ENCODE measurements at regions not wholly inside any gene's neighbourhood (a gene's known extent, or its start where the extent isn't known, plus 50 kb on each side); places are given as distances from the start of the nearest gene placed in this dataset.

DNA sequence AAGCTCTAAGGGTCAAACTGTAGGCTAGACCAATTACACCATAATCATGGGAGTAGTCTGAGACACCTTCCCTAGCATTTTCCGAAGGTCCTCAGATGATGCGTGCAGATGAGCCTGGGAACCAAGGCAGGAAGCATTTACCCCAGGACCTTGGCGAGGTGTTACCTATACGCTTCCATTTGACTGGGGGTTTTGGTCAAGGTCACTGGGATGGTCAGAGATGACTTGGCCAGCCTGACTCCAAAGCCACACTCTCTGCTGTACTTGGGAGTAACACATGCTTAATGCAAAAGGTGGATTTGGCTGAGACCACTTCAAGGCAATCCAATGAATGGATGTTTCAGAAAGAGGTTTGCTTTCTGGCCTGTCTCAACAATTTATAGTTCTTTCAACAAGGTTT lies 98.9 kb upstream of the IRS2 start:
- Histone ChIP-seq H3K4me1 (replicated peaks in 1 of 2) (no peaks in the 10 kb centered on the region), H3K27me3 (no peaks in the 10 kb centered on the region), H3K4me3 (no peak overlapping the region), H3K27ac (no peak overlapping the region), H3K36me3 (replicated peaks in 1 of 2) (no peaks in the 10 kb centered on the region), H3K9me3 (replicated peaks in 1 of 3) (no peaks in the 10 kb centered on the region)
- TF ChIP-seq POLR2A (IDR thresholded peaks at IDR 0.05) = no peak
- TF ChIP-seq, protein P1, sequence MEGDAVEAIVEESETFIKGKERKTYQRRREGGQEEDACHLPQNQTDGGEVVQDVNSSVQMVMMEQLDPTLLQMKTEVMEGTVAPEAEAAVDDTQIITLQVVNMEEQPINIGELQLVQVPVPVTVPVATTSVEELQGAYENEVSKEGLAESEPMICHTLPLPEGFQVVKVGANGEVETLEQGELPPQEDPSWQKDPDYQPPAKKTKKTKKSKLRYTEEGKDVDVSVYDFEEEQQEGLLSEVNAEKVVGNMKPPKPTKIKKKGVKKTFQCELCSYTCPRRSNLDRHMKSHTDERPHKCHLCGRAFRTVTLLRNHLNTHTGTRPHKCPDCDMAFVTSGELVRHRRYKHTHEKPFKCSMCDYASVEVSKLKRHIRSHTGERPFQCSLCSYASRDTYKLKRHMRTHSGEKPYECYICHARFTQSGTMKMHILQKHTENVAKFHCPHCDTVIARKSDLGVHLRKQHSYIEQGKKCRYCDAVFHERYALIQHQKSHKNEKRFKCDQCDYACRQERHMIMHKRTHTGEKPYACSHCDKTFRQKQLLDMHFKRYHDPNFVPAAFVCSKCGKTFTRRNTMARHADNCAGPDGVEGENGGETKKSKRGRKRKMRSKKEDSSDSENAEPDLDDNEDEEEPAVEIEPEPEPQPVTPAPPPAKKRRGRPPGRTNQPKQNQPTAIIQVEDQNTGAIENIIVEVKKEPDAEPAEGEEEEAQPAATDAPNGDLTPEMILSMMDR (IDR thresholded peaks at IDR 0.05) = no peak
- 82 to 100% (median 91%) methylated on average over 4 of the region's 4 CpGs for WGBS, 4 donors
- no peak for DNase-seq
- intact Hi-C loops (cut with DNase I) = no loop called here

DNA sequence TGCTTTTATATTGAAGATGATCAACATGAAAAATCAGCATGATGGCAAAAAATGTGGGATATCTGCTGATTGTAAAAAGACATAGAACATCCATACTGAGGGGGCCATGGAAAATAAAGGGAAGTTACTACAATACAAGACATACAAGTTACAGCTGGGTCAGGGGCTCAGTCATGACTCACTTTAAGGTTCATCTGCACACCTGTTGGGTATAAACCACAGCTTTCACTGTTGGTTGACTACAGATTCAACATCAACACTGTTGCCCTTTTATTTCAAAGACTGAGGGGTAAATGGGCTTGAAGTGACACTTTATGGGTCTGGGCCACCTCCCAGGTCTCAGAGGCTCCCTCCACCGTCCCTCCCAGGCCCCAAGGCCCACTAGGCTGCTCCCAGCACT lies 98.1 kb upstream of the IRS2 start:
- no peak for TF ChIP-seq POLR2A (IDR thresholded peaks at IDR 0.05)
- TF ChIP-seq, protein P1 (IDR thresholded peaks at IDR 0.05) = no peak
- intact Hi-C loops (cut with DNase I) = no loop called here

DNA sequence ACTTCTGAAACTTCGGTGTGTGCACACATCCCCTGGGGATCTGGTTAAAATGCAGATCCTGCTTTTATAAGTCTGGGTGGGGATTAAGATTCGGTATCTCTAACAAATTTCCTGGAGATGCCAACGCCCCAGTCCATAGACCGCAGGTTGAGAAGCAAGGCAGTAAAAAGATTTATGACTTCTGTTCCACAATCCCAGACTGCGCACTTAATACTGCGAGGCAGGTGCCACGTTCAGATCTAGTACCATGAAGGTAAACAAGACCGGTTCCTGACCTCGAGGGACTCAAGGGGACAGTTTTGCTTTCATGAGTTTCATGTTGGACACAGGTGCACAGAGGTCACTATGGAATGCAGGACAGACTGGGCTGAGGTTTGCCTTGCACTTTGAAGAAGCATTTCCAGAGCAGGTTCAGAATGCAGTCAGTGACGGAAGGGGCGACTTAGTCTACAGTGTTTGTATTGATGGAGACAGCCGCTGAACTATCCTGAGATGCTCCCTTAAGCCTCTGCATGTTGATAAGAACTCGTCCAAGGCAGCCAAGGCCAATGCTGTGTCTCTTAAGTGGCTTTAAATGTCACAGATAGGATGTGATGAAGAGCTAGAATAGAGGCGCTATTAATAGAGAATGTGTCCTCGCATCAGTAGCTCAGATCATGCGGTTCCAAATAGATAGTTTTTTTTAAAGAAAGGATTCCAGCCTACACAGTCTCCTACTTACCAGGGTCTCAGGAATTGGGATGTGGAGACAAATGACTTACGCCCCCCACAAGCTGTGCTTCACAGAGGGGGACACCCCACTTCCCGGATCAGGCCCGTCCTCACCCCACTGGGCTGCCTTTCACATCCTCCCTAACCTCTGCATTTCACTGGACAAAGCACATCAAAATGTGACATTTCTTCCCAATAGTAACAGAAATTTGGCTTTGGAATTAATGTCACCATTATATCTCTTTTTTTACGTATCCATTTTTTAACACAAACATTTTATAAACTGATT lies 97.1 kb upstream of the IRS2 start:
- no peak for TF ChIP-seq POLR2A (IDR thresholded peaks at IDR 0.05)
- TF ChIP-seq, protein P1 (IDR thresholded peaks at IDR 0.05) = no peak
- Histone ChIP-seq H3K4me3 (no peak overlapping the region), H3K4me1 (replicated peaks in 1 of 2) (no peaks in the 10 kb centered on the region), H3K9me3 (replicated peaks in 1 of 3) (no peaks in the 10 kb centered on the region), H3K36me3 (replicated peaks in 1 of 2) (no peaks in the 10 kb centered on the region), H3K27ac (no peak overlapping the region), H3K27me3 (no peaks in the 10 kb centered on the region)
- no peak for DNase-seq
- intact Hi-C loops (cut with DNase I) = no loop called here
- WGBS, 4 donors = 58 to 70% (median 67%) methylated on average over 20 of the region's 20 CpGs

More for the DNA sequence above, 98.1 kb upstream of the IRS2 start:
- no peak overlapping the region for H3K4me3 ChIP-seq
- DNase-seq = no peak
- H3K4me1 ChIP-seq (replicated peaks in 1 of 2) = no peaks in the 10 kb centered on the region
- no peaks in the 10 kb centered on the region for H3K27me3 ChIP-seq
- H3K27ac ChIP-seq = no peak overlapping the region
- no peaks in the 10 kb centered on the region for H3K9me3 ChIP-seq (replicated peaks in 1 of 3)
- H3K36me3 ChIP-seq (replicated peaks in 1 of 2) = no peaks in the 10 kb centered on the region
- WGBS, 4 donors = 80 to 89% (median 84%) methylated on average over 1 of the region's 1 CpG

DNA sequence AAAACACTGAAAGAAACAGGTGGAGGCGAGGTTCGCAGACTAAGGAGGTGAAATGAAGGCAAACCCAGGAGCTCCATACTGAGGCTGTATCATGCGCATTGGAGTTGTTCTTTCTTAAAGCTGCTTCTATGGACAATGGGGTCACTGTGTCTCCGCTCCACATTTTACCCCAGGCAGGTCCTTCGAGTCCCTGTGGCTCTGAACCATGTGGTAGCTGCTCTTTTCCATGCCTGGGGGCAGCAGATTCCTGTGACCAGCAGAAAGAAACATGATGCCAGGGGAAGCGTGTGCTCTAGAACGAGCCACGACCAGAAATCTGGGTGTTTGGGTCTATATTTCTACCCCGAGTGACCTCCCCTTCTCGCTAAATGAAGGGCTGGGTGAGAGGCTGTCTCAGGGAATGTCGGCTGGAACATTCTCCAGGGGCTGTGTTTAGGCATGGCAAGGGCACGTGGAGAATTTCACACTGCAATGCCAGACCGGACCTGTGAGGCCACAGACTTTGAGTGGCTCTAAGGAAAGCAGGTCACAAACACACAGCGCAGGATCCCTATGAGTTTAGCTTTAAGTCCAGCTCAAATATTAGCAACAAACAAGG lies 95.7 kb upstream of the IRS2 start:
- no peak for DNase-seq
- intact Hi-C loops (cut with DNase I) = no loop called here
- WGBS, 4 donors = 81 to 86% (median 83%) methylated on average over 14 of the region's 14 CpGs
- no peaks in the 10 kb centered on the region for H3K9me3 ChIP-seq (replicated peaks in 1 of 3)
- TF ChIP-seq, protein P1 (IDR thresholded peaks at IDR 0.05) = no peak
- TF ChIP-seq POLR2A (IDR thresholded peaks at IDR 0.05) = no peak
- no peaks in the 10 kb centered on the region for H3K4me1 ChIP-seq (replicated peaks in 1 of 2)
- H3K27me3 ChIP-seq = no peaks in the 10 kb centered on the region
- no peak overlapping the region for H3K27ac ChIP-seq
- no peak overlapping the region for H3K4me3 ChIP-seq
- H3K36me3 ChIP-seq (replicated peaks in 1 of 2) = no peaks in the 10 kb centered on the region

All from adrenal gland (tissue), 9 donors.